IPS-18c (cell line): ENCODE measurements at regions not wholly inside any gene's neighbourhood (a gene's known extent, or its start where the extent isn't known, plus 50 kb on each side); places are given as distances from the start of the nearest gene placed in this dataset.

ENCODE experiments used
- H3K4me3 ChIP-seq: 2 replicates; pipeline ENCODE4 v1.7.0; 2013; ENCODE audit warnings: low read depth, mild to moderate bottlenecking, low read length, moderate library complexity; ENCODE audit not compliant: insufficient read depth
- H3K9me3 ChIP-seq: one replicate; pipeline ENCODE4 v1.6.1; 2013; ENCODE audit warnings: mild to moderate bottlenecking, low read length, moderate library complexity; ENCODE audit not compliant: control insufficient read depth, insufficient read depth

- no peaks in the 10 kb centered on the region for H3K9me3 ChIP-seq
These were observed 174.3 kb upstream of the GRIN3A start for GRCh38 chr9:101912698-101913097.

GRCh38 chr9:101907466-101907865 is 169.0 kb upstream of the GRIN3A start:
- no peak overlapping the region for H3K4me3 ChIP-seq
- H3K9me3 ChIP-seq = no peaks in the 10 kb centered on the region

More at GRCh38 chr9:101912698-101913097, 174.3 kb upstream of the GRIN3A start:
- H3K4me3 ChIP-seq = no peak overlapping the region

GRCh38 chr9:101904845-101905244 is 166.4 kb upstream of the GRIN3A start:
- Histone ChIP-seq H3K4me3 (no peak overlapping the region), H3K9me3 (no peaks in the 10 kb centered on the region)

GRCh38 chr9:101902051-101902450 is 163.6 kb upstream of the GRIN3A start:
- H3K4me3 ChIP-seq = no peak overlapping the region
- H3K9me3 ChIP-seq = no peaks in the 10 kb centered on the region

GRCh38 chr9:101897196-101897595 is 158.7 kb upstream of the GRIN3A start:
- H3K4me3 ChIP-seq = no peak overlapping the region
- no peaks in the 10 kb centered on the region for H3K9me3 ChIP-seq

GRCh38 chr9:101893661-101894646 is 155.5 kb upstream of the GRIN3A start:
- Histone ChIP-seq H3K4me3 (no peak overlapping the region), H3K9me3 (no peaks in the 10 kb centered on the region)

- H3K9me3 ChIP-seq = no peaks in the 10 kb centered on the region
- H3K4me3 ChIP-seq = no peak overlapping the region
These were observed 143.1 kb upstream of the GRIN3A start for GRCh38 chr9:101881508-101881907.

- no peak overlapping the region for H3K4me3 ChIP-seq
- H3K9me3 ChIP-seq = no peaks in the 10 kb centered on the region
These were observed 142.4 kb upstream of the GRIN3A start for GRCh38 chr9:101880846-101881245.

GRCh38 chr9:101878734-101879133 is 140.3 kb upstream of the GRIN3A start:
- Histone ChIP-seq H3K9me3 (no peaks in the 10 kb centered on the region), H3K4me3 (no peak overlapping the region)

- Histone ChIP-seq H3K9me3 (no peaks in the 10 kb centered on the region), H3K4me3 (no peak overlapping the region)
These were observed 139.0 kb upstream of the GRIN3A start for GRCh38 chr9:101877439-101877838.

GRCh38 chr9:101861472-101861871 is 123.0 kb upstream of the GRIN3A start:
- H3K4me3 ChIP-seq = no peak overlapping the region

GRCh38 chr9:101860920-101861319 is 122.5 kb upstream of the GRIN3A start:
- Histone ChIP-seq H3K4me3 (no peak overlapping the region), H3K9me3 (no peaks in the 10 kb centered on the region)

More at GRCh38 chr9:101861472-101861871, 123.0 kb upstream of the GRIN3A start:
- H3K9me3 ChIP-seq = no peaks in the 10 kb centered on the region

- Histone ChIP-seq H3K4me3 (no peak overlapping the region), H3K9me3 (no peaks in the 10 kb centered on the region)
These were observed 121.2 kb upstream of the GRIN3A start for GRCh38 chr9:101859620-101860019.

- Histone ChIP-seq H3K4me3 (no peak overlapping the region), H3K9me3 (no peaks in the 10 kb centered on the region)
These were observed 119.6 kb upstream of the GRIN3A start for GRCh38 chr9:101858026-101858425.

GRCh38 chr9:101849102-101849707 is 110.8 kb upstream of the GRIN3A start:
- Histone ChIP-seq H3K4me3 (no peak overlapping the region), H3K9me3 (no peaks in the 10 kb centered on the region)

- Histone ChIP-seq H3K9me3 (no peaks in the 10 kb centered on the region), H3K4me3 (no peak overlapping the region)
These were observed 110.1 kb upstream of the GRIN3A start for GRCh38 chr9:101848485-101848919.

GRCh38 chr9:101846161-101846560 is 107.7 kb upstream of the GRIN3A start:
- no peak overlapping the region for H3K4me3 ChIP-seq
- H3K9me3 ChIP-seq = no peaks in the 10 kb centered on the region

- Histone ChIP-seq H3K4me3 (no peak overlapping the region), H3K9me3 (no peaks in the 10 kb centered on the region)
These were observed 102.3 kb upstream of the GRIN3A start for GRCh38 chr9:101840694-101841188.
